PC-9 (cell line): ENCODE measurements at regions not wholly inside any gene's neighbourhood (a gene's known extent, or its start where the extent isn't known, plus 50 kb on each side); places are given as distances from the start of the nearest gene placed in this dataset.

Source experiments
- BruUV-seq: library from RNA; stranded (reverse); fragments of 400-500 nt; replicated peaks from 2 replicates; lab custom pipeline; 2021; lab: Mats Ljungman, UMichigan
- CTCF ChIA-PET: fragments of 300-600 bp; sonication (Branson Sonifier 250); formaldehyde crosslinking; loops from one replicate; lab custom pipeline; 2022; ENCODE audit warnings: antibody characterized with exemption; lab: Charles Lee
- POLR2A ChIA-PET: fragments of 300-600 bp; sonication (Branson Sonifier 250); formaldehyde crosslinking; loops from one replicate; lab custom pipeline; 2022; ENCODE audit warnings: antibody characterized with exemption; ENCODE audit not compliant: unreplicated experiment; lab: Charles Lee
- DNase-seq, 2 experiments: peaks; one replicate each; pipeline versions ENCODE4 v3.0.0 to v3.0.0-alpha.2; 2015 to 2022; ENCODE audit warnings: mixed read lengths in 1 of 2
- H2AFZ ChIP-seq: fragments of 200-600 bp; sonication (generic); 2 replicates; pipeline ENCODE4 v1.8.1; 2017; ENCODE audit warnings: antibody characterized with exemption
- H3F3A ChIP-seq: fragments of 200-600 bp; sonication (generic); 2 replicates; pipeline ENCODE4 v1.8.1; 2017; ENCODE audit warnings: antibody characterized with exemption, mild to moderate bottlenecking, low read depth; ENCODE audit not compliant: insufficient read depth
- H3K27ac ChIP-seq: fragments of 200-600 bp; sonication (generic); 2 replicates; pipeline ENCODE4 v1.6.1; 2016; ENCODE audit warnings: mixed run types
- H3K27me3 ChIP-seq: fragments of 200-600 bp; sonication (generic); 2 replicates; pipeline ENCODE4 v1.6.1; 2016; ENCODE audit warnings: low read depth, mixed run types; ENCODE audit not compliant: insufficient read depth
- H3K36me3 ChIP-seq: fragments of 200-600 bp; sonication (generic); 2 replicates; pipeline ENCODE4 v1.6.1; 2016; ENCODE audit warnings: low read depth, mixed run types
- H3K4me1 ChIP-seq: fragments of 200-600 bp; sonication (generic); replicated peaks from 2 replicates; pipeline ENCODE4 v1.6.1; 2016; ENCODE audit warnings: mixed run types; ENCODE audit not compliant: insufficient read depth
- H3K4me2 ChIP-seq: fragments of 200-600 bp; sonication (generic); 2 replicates; pipeline ENCODE4 v1.6.1; 2017; ENCODE audit warnings: mixed run types
- H3K4me3 ChIP-seq: fragments of 200-600 bp; sonication (generic); 2 replicates; pipeline ENCODE4 v1.6.1; 2016; ENCODE audit warnings: mixed run types
- H3K79me2 ChIP-seq: fragments of 200-600 bp; sonication (generic); 2 replicates; pipeline ENCODE4 v1.6.1; 2017; ENCODE audit warnings: low read depth, mixed run types
- H3K9me2 ChIP-seq: fragments of 200-600 bp; sonication (generic); 2 replicates; pipeline ENCODE4 v1.8.1; 2017; ENCODE audit warnings: mild to moderate bottlenecking; ENCODE audit not compliant: insufficient read depth
- H3K9me3 ChIP-seq: fragments of 200-600 bp; sonication (generic); 2 replicates; pipeline ENCODE4 v1.8.1; 2016; ENCODE audit warnings: low read depth; ENCODE audit not compliant: insufficient read depth
- H4K20me1 ChIP-seq: fragments of 200-600 bp; sonication (generic); 2 replicates; pipeline ENCODE4 v1.8.1; 2017; ENCODE audit not compliant: insufficient read depth
- CTCF ChIP-seq: fragments of 200-600 bp; sonication (generic); conservative IDR thresholded peaks from 2 replicates; pipeline ENCODE4 v1.6.1; 2017; ENCODE audit warnings: mixed run types, antibody characterized with exemption, mild to moderate bottlenecking, moderate library complexity
- EZH2 ChIP-seq: fragments of 200-600 bp; sonication (generic); IDR thresholded peaks from 2 replicates; pipeline ENCODE4 v1.8.0; 2017; ENCODE audit warnings: antibody characterized with exemption, low read depth
- intact Hi-C: fragments of 100-400 bp; cut with micrococcal nuclease; formaldehyde crosslinking; loops from one replicate; pipeline ENCODE4 v1.10.0; 2022; ENCODE audit not compliant: unreplicated experiment

- Histone ChIP-seq H3K4me3 (no peak overlapping the region), H3K4me2 (no peak overlapping the region), H3K9me2 (0 out of 2 replicates have a peak, but pooled peaks cover 3% of the 10 kb centered on the region), H3K4me1 (no peaks in the 10 kb centered on the region), H3K36me3 (no peaks in the 10 kb centered on the region), H3F3A (no peaks in the 10 kb centered on the region), H3K27me3 (no peaks in the 10 kb centered on the region), H2AFZ (no peak overlapping the region), H3K9me3 (no peaks in the 10 kb centered on the region; the same call in 1 of the 2 replicates), H3K79me2 (no peaks in the 10 kb centered on the region), H3K27ac (no peak overlapping the region), H4K20me1 (no peaks in the 10 kb centered on the region)
- intact Hi-C loops, result no loop called here
- no peak for DNase-seq
- BruUV-seq, result no TSS peak
- TF ChIP-seq CTCF (no peak), EZH2 (no peak)
- CTCF ChIA-PET, result no interaction called here
- POLR2A ChIA-PET, result no interaction called here
Measured at GRCh38 chr11:90890347-90890746, 667.5 kb upstream of the CHORDC1 start.

- no peaks in the 10 kb centered on the region for H3K9me3 ChIP-seq
- no peaks in the 10 kb centered on the region for H3K36me3 ChIP-seq
- H3F3A ChIP-seq, result no peaks in the 10 kb centered on the region
- H3K27me3 ChIP-seq, result no peaks in the 10 kb centered on the region
- H3K27ac ChIP-seq, result no peak overlapping the region
- H4K20me1 ChIP-seq, result no peaks in the 10 kb centered on the region
- H3K4me1 ChIP-seq, result no peaks in the 10 kb centered on the region
- intact Hi-C loops, result no loop called here
- H3K79me2 ChIP-seq, result no peaks in the 10 kb centered on the region
- no TSS peak for BruUV-seq
- H3K4me3 ChIP-seq, result no peak overlapping the region
- ChIA-PET CTCF (no interaction called here), POLR2A (no interaction called here)
- no peak for DNase-seq
- no peak overlapping the region for H3K4me2 ChIP-seq
- no peaks in the 10 kb centered on the region for H3K9me2 ChIP-seq
- H2AFZ ChIP-seq, result no peak overlapping the region
- TF ChIP-seq CTCF, result no peak
- TF ChIP-seq EZH2, result no peak
Measured at GRCh38 chr11:90884181-90884580, 661.3 kb upstream of the CHORDC1 start.

GRCh38 chr11:90874986-90875385 lies 652.1 kb upstream of the CHORDC1 start:
- CTCF ChIA-PET, result no interaction called here
- TF ChIP-seq CTCF (no peak), EZH2 (no peak)

More at GRCh38 chr11:90874986-90875385, 652.1 kb upstream of the CHORDC1 start:
- no peaks in the 10 kb centered on the region for H4K20me1 ChIP-seq
- no peaks in the 10 kb centered on the region for H3K9me3 ChIP-seq
- no peak overlapping the region for H3K4me2 ChIP-seq
- no peaks in the 10 kb centered on the region for H3K4me1 ChIP-seq
- 0 out of 2 replicates have a peak, but pooled peaks cover 4% of the 10 kb centered on the region for H3K9me2 ChIP-seq
- no peak overlapping the region for H3K27ac ChIP-seq
- H3K36me3 ChIP-seq, result no peaks in the 10 kb centered on the region
- no peak overlapping the region for H2AFZ ChIP-seq
- H3K79me2 ChIP-seq, result no peaks in the 10 kb centered on the region
- intact Hi-C loops, result no loop called here
- POLR2A ChIA-PET, result no interaction called here
- no peak for DNase-seq
- H3F3A ChIP-seq, result no peaks in the 10 kb centered on the region
- H3K4me3 ChIP-seq, result no peak overlapping the region
- no peaks in the 10 kb centered on the region for H3K27me3 ChIP-seq
- no TSS peak for BruUV-seq
